H1 (cell line): ENCODE measurements at regions not wholly inside any gene's neighbourhood (a gene's known extent, or its start where the extent isn't known, plus 50 kb on each side); places are given as distances from the start of the nearest gene placed in this dataset.

Experiments
- CTCF ChIA-PET: fragments of 300-600 bp; sonication (Branson Sonifier 250); formaldehyde crosslinking; loops from one replicate; lab custom pipeline; 2021; ENCODE audit not compliant: partially characterized antibody; lab: Charles Lee
- POLR2A ChIA-PET: fragments of 300-600 bp; sonication (Branson Sonifier 250); formaldehyde crosslinking; loops from one replicate; lab custom pipeline; 2021; ENCODE audit warnings: inconsistent platforms; ENCODE audit not compliant: partially characterized antibody; lab: Charles Lee
- DNase-seq, 2 experiments: peaks; one replicate each; pipeline versions ENCODE4 v3.0.0 to v3.0.0-alpha.2; 2010 to 2022; ENCODE audit warnings: low spot score in 2 of 2, low read depth in 1 of 2, mixed read lengths in 1 of 2
- FAIRE-seq: peaks from 2 replicates; lab custom pipeline; 2011; peaks lifted over from hg19 to GRCh38; lab: Jason Lieb, UNC
- H2AFZ ChIP-seq: 2 replicates; pipeline ENCODE4 v1.8.1; 2012; ENCODE audit warnings: low read length, inconsistent platforms
- H2AK5ac ChIP-seq: 2 replicates; pipeline ENCODE4 v1.6.1; 2013; ENCODE audit warnings: low read depth, low read length
- H2BK120ac ChIP-seq: replicated peaks from 2 replicates; pipeline ENCODE3; 2013; ENCODE audit warnings: low read depth, low read length, inconsistent platforms
- H2BK12ac ChIP-seq: 2 replicates; pipeline ENCODE4 v1.6.1; 2013; ENCODE audit warnings: low read depth, low read length
- H2BK15ac ChIP-seq: 2 replicates; pipeline ENCODE4 v1.6.1; 2013; ENCODE audit warnings: low read length
- H2BK20ac ChIP-seq: 2 replicates; pipeline ENCODE4 v1.6.1; 2013; ENCODE audit warnings: low read length
- H2BK5ac ChIP-seq: 2 replicates; pipeline ENCODE4 v1.6.1; 2013; ENCODE audit warnings: low read depth, low read length
- H3K14ac ChIP-seq: 2 replicates; pipeline ENCODE4 v1.6.1; 2013; ENCODE audit warnings: inconsistent platforms; ENCODE audit not compliant: insufficient read length
- H3K18ac ChIP-seq: 2 replicates; pipeline ENCODE4 v1.6.1; 2013; ENCODE audit warnings: low read length; ENCODE audit errors: extremely low read depth
- H3K23ac ChIP-seq: 2 replicates; pipeline ENCODE4 v1.6.1; 2013; ENCODE audit warnings: inconsistent platforms; ENCODE audit not compliant: insufficient read length
- H3K23me2 ChIP-seq: 2 replicates; pipeline ENCODE4 v1.6.1; 2013; ENCODE audit warnings: low read depth, low read length
- H3K27ac ChIP-seq: 2 replicates; pipeline ENCODE4 v1.6.1; 2011; ENCODE audit warnings: low read depth, low read length, inconsistent platforms
- H3K27me3 ChIP-seq, 4 experiments: replicated peaks in 1 of 4; 1 replicate in 1 of 4; 2 replicates in 3 of 4; pipeline versions ENCODE4 v1.6.1 to v1.8.1; 2011 to 2013; ENCODE audit warnings: low read length in 3 of 4, mild to moderate bottlenecking in 3 of 4, inconsistent platforms in 2 of 4, mixed read lengths in 2 of 4, moderate library complexity in 1 of 4; ENCODE audit not compliant: control insufficient read depth in 3 of 4, insufficient read depth in 3 of 4; ENCODE audit errors: extremely low read depth in 1 of 4
- H3K36me3 ChIP-seq, 4 experiments: 2 replicates each; pipeline versions ENCODE4 v1.6.1 to v1.8.1; 2011 to 2013; ENCODE audit warnings: mild to moderate bottlenecking in 4 of 4, low read length in 3 of 4, moderate library complexity in 2 of 4, control low read depth in 1 of 4, inconsistent platforms in 1 of 4; ENCODE audit not compliant: insufficient read depth in 4 of 4, control insufficient read depth in 2 of 4
- H3K4ac ChIP-seq: replicated peaks from 2 replicates; pipeline ENCODE3; 2013; ENCODE audit warnings: low read length, low read depth, mixed read lengths, inconsistent platforms; ENCODE audit not compliant: insufficient read length
- H3K4me1 ChIP-seq, 4 experiments: replicated peaks in 1 of 4; 1 replicate in 1 of 4; 2 replicates in 3 of 4; pipeline versions ENCODE4 v1.6.1 to v1.8.1; 2011 to 2013; ENCODE audit warnings: low read length in 3 of 4, inconsistent platforms in 2 of 4, mixed read lengths in 1 of 4; ENCODE audit not compliant: insufficient read depth in 4 of 4, control insufficient read depth in 3 of 4
- H3K4me2 ChIP-seq, 2 experiments: 2 replicates each; pipeline versions ENCODE4 v1.6.1 to v1.8.1; 2011 to 2013; ENCODE audit warnings: low read depth in 2 of 2, low read length in 2 of 2, control low read depth in 1 of 2, inconsistent platforms in 1 of 2, mild to moderate bottlenecking in 1 of 2; ENCODE audit not compliant: insufficient read depth in 1 of 2
- H3K4me3 ChIP-seq, 4 experiments: fragments of 200-600, 300-600 bp in 1 of 4; sonication (generic), shearing (Covaris generic), sonication (Bioruptor Twin) in 1 of 4; 2 replicates each; pipeline versions ENCODE4 v1.5.1 to v1.8.1; 2011 to 2016; ENCODE audit warnings: low read length in 4 of 4, low read depth in 3 of 4, control low read depth in 2 of 4, inconsistent platforms in 2 of 4, mild to moderate bottlenecking in 2 of 4, mixed read lengths in 1 of 4, moderate library complexity in 1 of 4; ENCODE audit not compliant: insufficient read depth in 2 of 4; ENCODE audit errors: extremely low read depth in 1 of 4
- H3K56ac ChIP-seq: replicated peaks from 2 replicates; pipeline ENCODE3; 2013; ENCODE audit warnings: low read depth, mild to moderate bottlenecking, mixed read lengths, low read length, inconsistent platforms; ENCODE audit not compliant: insufficient read length
- H3K79me1 ChIP-seq: 2 replicates; pipeline ENCODE4 v1.6.1; 2013; ENCODE audit warnings: low read depth, low read length, control low read depth
- H3K79me2 ChIP-seq, 2 experiments: 2 replicates each; pipeline versions ENCODE4 v1.6.1 to v1.8.1; 2012 to 2013; ENCODE audit warnings: low read length in 2 of 2, mild to moderate bottlenecking in 2 of 2, inconsistent platforms in 1 of 2; ENCODE audit not compliant: insufficient read depth in 2 of 2, control insufficient read depth in 1 of 2
- H3K9ac ChIP-seq, 4 experiments: replicated peaks in 1 of 4; 1 replicate in 1 of 4; 2 replicates in 3 of 4; pipeline versions ENCODE4 v1.6.1 to v1.8.1; 2011 to 2013; ENCODE audit warnings: low read depth in 3 of 4, low read length in 3 of 4, control low read depth in 2 of 4, mild to moderate bottlenecking in 2 of 4, moderate library complexity in 2 of 4, inconsistent platforms in 1 of 4; ENCODE audit errors: extremely low read depth in 1 of 4
- H3K9me3 ChIP-seq, 2 experiments: 2 replicates each; pipeline versions ENCODE4 v1.6.1 to v1.8.1; 2012 to 2013; ENCODE audit warnings: mild to moderate bottlenecking in 2 of 2, moderate library complexity in 2 of 2, control low read depth in 1 of 2, inconsistent platforms in 1 of 2, low read depth in 1 of 2, low read length in 1 of 2, mixed read lengths in 1 of 2; ENCODE audit not compliant: insufficient read depth in 2 of 2
- H4K20me1 ChIP-seq, 2 experiments: replicated peaks in 1 of 2; 2 replicates each; pipeline versions ENCODE3 to v1.8.1; 2011 to 2013; ENCODE audit warnings: inconsistent platforms in 2 of 2, low read length in 2 of 2, mild to moderate bottlenecking in 1 of 2; ENCODE audit not compliant: insufficient read depth in 2 of 2, control insufficient read depth in 1 of 2
- H4K5ac ChIP-seq: 2 replicates; pipeline ENCODE4 v1.6.1; 2013; ENCODE audit warnings: low read length, low read depth, mixed read lengths, inconsistent platforms; ENCODE audit not compliant: insufficient read length
- H4K8ac ChIP-seq: 2 replicates; pipeline ENCODE4 v1.8.0; 2013; ENCODE audit warnings: mild to moderate bottlenecking, moderate library complexity, low read length, inconsistent platforms; ENCODE audit not compliant: insufficient read depth; ENCODE audit errors: extremely low read depth
- H4K91ac ChIP-seq: replicated peaks from 2 replicates; pipeline ENCODE3; 2013; ENCODE audit warnings: low read length, mixed read lengths, inconsistent platforms; ENCODE audit not compliant: insufficient read length
- BACH1 ChIP-seq: IDR thresholded peaks from 2 replicates; pipeline ENCODE4 v1.6.1; 2012; ENCODE audit warnings: low read length, improper control_type of control experiment
- NANOG ChIP-seq: IDR thresholded peaks from 2 replicates; pipeline ENCODE4 v1.6.1; 2011; ENCODE audit warnings: low read length, low read depth, mild to moderate bottlenecking, inconsistent platforms; ENCODE audit not compliant: insufficient read depth, poor library complexity, severe bottlenecking
- POLR2A ChIP-seq, 2 experiments: IDR thresholded peaks; 1 replicate in 1 of 2; 2 replicates in 1 of 2; pipeline ENCODE4 v1.6.1; 2011; ENCODE audit warnings: low read depth in 2 of 2, low read length in 2 of 2, mild to moderate bottlenecking in 2 of 2; ENCODE audit errors: control extremely low read depth in 1 of 2
- SIN3A ChIP-seq, 2 experiments: IDR thresholded peaks in 1 of 2; conservative IDR thresholded peaks in 1 of 2; 2 replicates each; pipeline ENCODE4 v1.6.1; 2011 to 2012; ENCODE audit warnings: low read length in 2 of 2, improper control_type of control experiment in 1 of 2, low read depth in 1 of 2, mild to moderate bottlenecking in 1 of 2
- SIRT6 ChIP-seq: IDR thresholded peaks from one replicate; pipeline ENCODE4 v1.7.1; 2012; ENCODE audit warnings: low read length, inconsistent platforms
- SP1 ChIP-seq: IDR thresholded peaks from 2 replicates; pipeline ENCODE4 v1.6.1; 2011; ENCODE audit warnings: low read depth, low read length
- WGBS, 2 experiments: shearing (Covaris generic) in 1 of 2; methylation state at CpG; one replicate each; pipeline versions ENCODE4 v1.1.6 to v1.1.7; 2013 to 2015; ENCODE audit warnings: low lambda C conversion rate in 2 of 2, mixed read lengths in 2 of 2, inconsistent platforms in 1 of 2, low coverage in 1 of 2, missing lambda C conversion rate in 1 of 2; ENCODE audit not compliant: insufficient replicate concordance in 2 of 2, insufficient coverage in 1 of 2, insufficient read length in 1 of 2; ENCODE audit errors: extremely low coverage in 1 of 2, missing lambda C conversion rate in 1 of 2; 5-methylcytosine and 5-hydroxymethylcytosine counted together

- 79% methylated on average over 2 of the region's 2 CpGs; no CpG with 5 or more reads in 1 of the 2 experiments for WGBS, 2 experiments
- Histone ChIP-seq H4K8ac (no peak overlapping the region), H3K9me3 (no peaks in the 10 kb centered on the region; a peak in 1 of 4 replicates), H4K20me1 (no peaks in the 10 kb centered on the region), H3K79me1 (no peaks in the 10 kb centered on the region), H3K9ac (no peak overlapping the region), H2BK120ac (no peak overlapping the region), H3K4me3 (no peak overlapping the region), H3K27me3 (no peaks in the 10 kb centered on the region), H3K4ac (no peak overlapping the region), H2BK12ac (no peak overlapping the region), H4K91ac (no peak overlapping the region), H3K23ac (no peak overlapping the region), H2AFZ (no peak overlapping the region), H3K36me3 (no peaks in the 10 kb centered on the region), H4K5ac (no peak overlapping the region), H2BK5ac (no peak overlapping the region), H2BK15ac (no peak overlapping the region), H3K56ac (no peak overlapping the region), H3K14ac (no peak overlapping the region), H3K18ac (no peak overlapping the region), H3K4me2 (no peak overlapping the region), H3K27ac (no peak overlapping the region), H2BK20ac (no peak overlapping the region), H3K4me1 (no peaks in the 10 kb centered on the region; a peak in 1 of 7 replicates), H3K23me2 (no peaks in the 10 kb centered on the region), H3K79me2 (no peaks in the 10 kb centered on the region), H2AK5ac (no peak overlapping the region)
- CTCF ChIA-PET: interaction anchor here (1.2 to 1.6 kb wide), 2 partner anchors 11 to 37 kb away, joined by 3 to 4 read pairs; no protein-coding TSS in a partner anchor
- POLR2A ChIA-PET: interaction anchor here (0.6 kb wide), 1 partner anchor 98 kb away, joined by 3 read pairs; no protein-coding TSS in a partner anchor
- FAIRE-seq (no peak), DNase-seq (no peak)
- TF ChIP-seq SP1 (no peak), SIN3A (conservative IDR thresholded peaks at IDR 0.05 in 1 of 2, IDR thresholded peaks at IDR 0.05 in 1 of 2; ENCODE audit: low read depth in 1 of 2, low read length in 2 of 2) (no peak), BACH1 (no peak), POLR2A (IDR thresholded peaks at IDR 0.05; ENCODE audit: control extremely low read depth in 1 of 2, low read depth in 2 of 2, low read length in 2 of 2) (no peak), SIRT6 (no peak), NANOG (no peak)
Observed at GRCh38 chr13:40200273-40200978, 466.0 kb downstream of the FOXO1 start.
